ENCODE measurements at regions not wholly inside any gene's neighbourhood (a gene's known extent, or its start where the extent isn't known, plus 50 kb on each side); places are given as distances from the start of the nearest gene placed in this dataset.

DNA sequence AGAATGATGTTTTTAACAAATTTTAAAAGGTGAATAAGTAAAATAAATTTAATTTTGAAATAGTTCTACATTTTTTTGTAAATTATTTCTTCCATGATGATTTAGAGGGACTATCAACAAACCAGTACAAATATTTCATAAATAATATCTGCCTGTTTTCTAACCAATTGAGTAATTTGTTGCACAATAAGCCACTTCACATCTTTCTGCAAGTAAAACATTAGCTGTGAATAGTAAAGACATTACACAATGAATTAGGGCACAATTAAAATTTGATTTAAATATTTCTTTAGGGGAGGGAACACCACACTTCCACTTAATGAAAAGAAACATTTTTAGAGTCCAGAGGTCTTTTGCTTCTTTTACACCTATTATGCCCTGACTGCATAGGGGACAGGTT lies 118.4 kb upstream of the PTPRK start:
- H3K4me2 ChIP-seq (ENCODE audit: insufficient read depth, low read length), result no peak overlapping the region
- no peaks in the 10 kb centered on the region for H3K36me3 ChIP-seq (ENCODE audit: control insufficient read depth, insufficient read depth, low read length)
- DNase-seq (ENCODE audit: extremely low read depth in 1 of 4, low spot score in 3 of 4) (no peak), ATAC-seq (no peak), FAIRE-seq (no peak)
- H3K9me1 ChIP-seq (ENCODE audit: control insufficient read depth, insufficient read depth, low read length), result no peaks in the 10 kb centered on the region
- no peaks in the 10 kb centered on the region for H3K27me3 ChIP-seq (ENCODE audit: control insufficient read depth in 2 of 2, insufficient read depth in 2 of 2, low read length in 2 of 2)
- intact Hi-C loops (cut with micrococcal nuclease), result no loop called here
- no peak overlapping the region for H2AFZ ChIP-seq (ENCODE audit: low read depth, low read length)
- H3K4me1 ChIP-seq (replicated peaks in 1 of 2; ENCODE audit: control insufficient read depth in 2 of 2, insufficient read depth in 2 of 2, low read length in 2 of 2), result no peaks in the 10 kb centered on the region
- H4K20me1 ChIP-seq (replicated peaks; ENCODE audit: control insufficient read depth, insufficient read depth, low read length), result no peaks in the 10 kb centered on the region
- no peaks in the 10 kb centered on the region for H3K79me2 ChIP-seq (ENCODE audit: control insufficient read depth, insufficient read depth, low read length)
- H3K27ac ChIP-seq (ENCODE audit: extremely low read depth, low read depth, low read length), result no peak overlapping the region
- no peak overlapping the region for H3K4me3 ChIP-seq
- no peak overlapping the region for H3K9ac ChIP-seq (ENCODE audit: insufficient read depth in 1 of 2, low read depth in 2 of 2, low read length in 2 of 2)
- BruUV-seq (replicated peaks), result no TSS peak
- CTCF ChIA-PET (ENCODE audit: low intra/inter-chr PET ratio), result no interaction called here
- TF ChIP-seq, protein P1, sequence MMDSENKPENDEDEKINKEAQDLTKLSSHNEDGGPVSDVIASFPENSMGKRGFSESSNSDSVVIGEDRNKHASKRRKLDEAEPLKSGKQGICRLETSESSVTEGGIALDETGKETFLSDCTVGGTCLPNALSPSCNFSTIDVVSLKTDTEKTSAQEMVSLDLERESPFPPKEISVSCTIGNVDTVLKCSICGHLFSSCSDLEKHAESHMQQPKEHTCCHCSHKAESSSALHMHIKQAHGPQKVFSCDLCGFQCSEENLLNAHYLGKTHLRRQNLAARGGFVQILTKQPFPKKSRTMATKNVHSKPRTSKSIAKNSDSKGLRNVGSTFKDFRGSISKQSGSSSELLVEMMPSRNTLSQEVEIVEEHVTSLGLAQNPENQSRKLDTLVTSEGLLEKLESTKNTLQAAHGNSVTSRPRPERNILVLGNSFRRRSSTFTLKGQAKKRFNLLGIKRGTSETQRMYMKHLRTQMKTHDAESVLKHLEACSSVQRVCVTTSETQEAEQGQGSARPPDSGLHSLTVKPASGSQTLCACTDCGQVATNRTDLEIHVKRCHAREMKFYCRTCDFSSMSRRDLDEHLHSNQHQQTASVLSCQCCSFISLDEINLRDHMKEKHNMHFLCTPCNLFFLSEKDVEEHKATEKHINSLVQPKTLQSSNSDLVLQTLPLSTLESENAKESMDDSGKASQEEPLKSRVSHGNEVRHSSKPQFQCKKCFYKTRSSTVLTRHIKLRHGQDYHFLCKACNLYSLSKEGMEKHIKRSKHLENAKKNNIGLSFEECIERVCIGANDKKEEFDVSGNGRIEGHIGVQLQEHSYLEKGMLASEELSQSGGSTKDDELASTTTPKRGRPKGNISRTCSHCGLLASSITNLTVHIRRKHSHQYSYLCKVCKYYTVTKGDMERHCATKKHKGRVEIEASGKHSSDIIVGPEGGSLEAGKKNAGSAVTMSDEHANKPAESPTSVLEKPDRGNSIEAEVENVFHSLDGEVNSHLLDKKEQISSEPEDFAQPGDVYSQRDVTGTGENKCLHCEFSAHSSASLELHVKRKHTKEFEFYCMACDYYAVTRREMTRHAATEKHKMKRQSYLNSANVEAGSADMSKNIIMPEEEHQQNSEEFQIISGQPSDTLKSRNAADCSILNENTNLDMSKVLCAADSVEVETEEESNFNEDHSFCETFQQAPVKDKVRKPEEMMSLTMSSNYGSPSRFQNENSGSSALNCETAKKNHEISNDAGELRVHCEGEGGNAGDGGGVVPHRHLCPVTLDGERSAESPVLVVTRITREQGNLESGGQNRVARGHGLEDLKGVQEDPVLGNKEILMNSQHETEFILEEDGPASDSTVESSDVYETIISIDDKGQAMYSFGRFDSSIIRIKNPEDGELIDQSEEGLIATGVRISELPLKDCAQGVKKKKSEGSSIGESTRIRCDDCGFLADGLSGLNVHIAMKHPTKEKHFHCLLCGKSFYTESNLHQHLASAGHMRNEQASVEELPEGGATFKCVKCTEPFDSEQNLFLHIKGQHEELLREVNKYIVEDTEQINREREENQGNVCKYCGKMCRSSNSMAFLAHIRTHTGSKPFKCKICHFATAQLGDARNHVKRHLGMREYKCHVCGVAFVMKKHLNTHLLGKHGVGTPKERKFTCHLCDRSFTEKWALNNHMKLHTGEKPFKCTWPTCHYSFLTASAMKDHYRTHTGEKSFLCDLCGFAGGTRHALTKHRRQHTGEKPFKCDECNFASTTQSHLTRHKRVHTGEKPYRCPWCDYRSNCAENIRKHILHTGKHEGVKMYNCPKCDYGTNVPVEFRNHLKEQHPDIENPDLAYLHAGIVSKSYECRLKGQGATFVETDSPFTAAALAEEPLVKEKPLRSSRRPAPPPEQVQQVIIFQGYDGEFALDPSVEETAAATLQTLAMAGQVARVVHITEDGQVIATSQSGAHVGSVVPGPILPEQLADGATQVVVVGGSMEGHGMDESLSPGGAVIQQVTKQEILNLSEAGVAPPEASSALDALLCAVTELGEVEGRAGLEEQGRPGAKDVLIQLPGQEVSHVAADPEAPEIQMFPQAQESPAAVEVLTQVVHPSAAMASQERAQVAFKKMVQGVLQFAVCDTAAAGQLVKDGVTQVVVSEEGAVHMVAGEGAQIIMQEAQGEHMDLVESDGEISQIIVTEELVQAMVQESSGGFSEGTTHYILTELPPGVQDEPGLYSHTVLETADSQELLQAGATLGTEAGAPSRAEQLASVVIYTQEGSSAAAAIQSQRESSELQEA (IDR thresholded peaks at IDR 0.05; ENCODE audit: low read depth), result no peak
- TF ChIP-seq MIER1 (IDR thresholded peaks at IDR 0.05; ENCODE audit: low read depth), result no peak
- in situ Hi-C loops (cut with MboI), result no loop called here
- peaks cover 3% of the 10 kb centered on the region; the same call in 1 of the 2 replicates for H3K9me3 ChIP-seq (replicated peaks; ENCODE audit: control insufficient read depth, insufficient read depth, low read depth, low read length)
- POLR2A ChIA-PET, result no interaction called here
